ENCODE measurements at regions not wholly inside any gene's neighbourhood (a gene's known extent, or its start where the extent isn't known, plus 50 kb on each side); places are given as distances from the start of the nearest gene placed in this dataset.
"Not testable (repeated sequence)": the region's sequence is repeated elsewhere in the genome, so short reads cannot be mapped to it uniquely, and the experiment has no call there.

DNA sequence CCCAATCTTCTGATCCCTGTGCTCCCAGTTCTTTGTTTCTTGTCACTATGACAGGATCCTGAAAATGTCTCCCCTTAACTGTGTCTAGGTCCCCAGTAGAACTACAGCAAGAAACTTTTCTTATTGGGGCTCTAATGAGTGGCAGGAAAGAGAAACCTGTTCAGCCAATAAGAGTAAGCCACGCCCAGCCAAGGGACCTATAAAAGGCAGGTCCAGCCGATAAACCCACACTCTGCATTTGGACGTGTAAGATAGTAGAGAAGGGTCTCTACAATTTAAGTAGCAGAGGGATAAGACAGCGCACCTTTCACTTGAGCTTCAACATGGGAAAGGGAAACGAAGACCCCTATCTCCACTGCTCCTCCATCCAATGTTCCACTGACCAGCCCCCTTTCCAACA, 149.9 kb downstream of the LMLN start:
- no peaks in the 10 kb centered on the region for H3K36me3 ChIP-seq
- TF ChIP-seq, protein P1, sequence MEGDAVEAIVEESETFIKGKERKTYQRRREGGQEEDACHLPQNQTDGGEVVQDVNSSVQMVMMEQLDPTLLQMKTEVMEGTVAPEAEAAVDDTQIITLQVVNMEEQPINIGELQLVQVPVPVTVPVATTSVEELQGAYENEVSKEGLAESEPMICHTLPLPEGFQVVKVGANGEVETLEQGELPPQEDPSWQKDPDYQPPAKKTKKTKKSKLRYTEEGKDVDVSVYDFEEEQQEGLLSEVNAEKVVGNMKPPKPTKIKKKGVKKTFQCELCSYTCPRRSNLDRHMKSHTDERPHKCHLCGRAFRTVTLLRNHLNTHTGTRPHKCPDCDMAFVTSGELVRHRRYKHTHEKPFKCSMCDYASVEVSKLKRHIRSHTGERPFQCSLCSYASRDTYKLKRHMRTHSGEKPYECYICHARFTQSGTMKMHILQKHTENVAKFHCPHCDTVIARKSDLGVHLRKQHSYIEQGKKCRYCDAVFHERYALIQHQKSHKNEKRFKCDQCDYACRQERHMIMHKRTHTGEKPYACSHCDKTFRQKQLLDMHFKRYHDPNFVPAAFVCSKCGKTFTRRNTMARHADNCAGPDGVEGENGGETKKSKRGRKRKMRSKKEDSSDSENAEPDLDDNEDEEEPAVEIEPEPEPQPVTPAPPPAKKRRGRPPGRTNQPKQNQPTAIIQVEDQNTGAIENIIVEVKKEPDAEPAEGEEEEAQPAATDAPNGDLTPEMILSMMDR (IDR thresholded peaks at IDR 0.05): no peak
- H3K4me3 ChIP-seq: no peak overlapping the region
- ATAC-seq (no peak), FAIRE-seq (no peak), DNase-seq (no peak)
- intact Hi-C loops (cut with DNase I): no loop called here
- H3K4me1 ChIP-seq: no peaks in the 10 kb centered on the region
- peaks cover 0 to 38% (median 12%) of the 10 kb centered on the region in 4 donors for H3K27me3 ChIP-seq
- 67 to 77% methylated on average over 5 of the region's 5 CpGs for WGBS, 2 donors
- H3K27ac ChIP-seq: no peak overlapping the region
- H3K9me3 ChIP-seq: no peaks in the 10 kb centered on the region

DNA sequence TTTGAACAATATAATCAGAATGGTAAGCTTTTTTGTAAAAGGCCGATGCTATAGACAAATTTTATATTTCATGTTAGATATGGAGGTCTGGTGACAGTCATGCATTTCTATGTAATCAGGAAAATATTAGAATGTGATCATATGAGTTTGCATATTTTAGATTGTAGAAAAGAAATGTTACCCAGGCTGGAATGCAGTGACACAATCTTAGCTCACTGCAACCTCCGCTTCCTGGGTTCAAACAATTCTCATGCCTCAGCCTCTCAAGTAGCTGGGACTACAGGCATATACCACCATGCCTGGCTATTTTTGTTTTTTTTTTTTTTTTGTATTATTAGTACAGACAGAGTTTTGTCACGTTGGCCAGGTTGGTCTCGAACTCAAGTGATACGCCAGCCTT, 152.0 kb downstream of the LMLN start:
- no peaks in the 10 kb centered on the region for H3K4me1 ChIP-seq
- H3K4me3 ChIP-seq: no peak overlapping the region
- H3K36me3 ChIP-seq: no peaks in the 10 kb centered on the region
- no peak for DNase-seq
- no peak overlapping the region for H3K27ac ChIP-seq
- TF ChIP-seq, protein P1 (IDR thresholded peaks at IDR 0.05): no peak
- intact Hi-C loops (cut with DNase I): no loop called here
- H3K9me3 ChIP-seq: no peaks in the 10 kb centered on the region
- 87% methylated on average over 5 of the region's 5 CpGs for WGBS, 2 donors
- FAIRE-seq: no peak
- peaks cover 0 to 32% (median 12%) of the 10 kb centered on the region in 4 donors for H3K27me3 ChIP-seq
- ATAC-seq: no peak

DNA sequence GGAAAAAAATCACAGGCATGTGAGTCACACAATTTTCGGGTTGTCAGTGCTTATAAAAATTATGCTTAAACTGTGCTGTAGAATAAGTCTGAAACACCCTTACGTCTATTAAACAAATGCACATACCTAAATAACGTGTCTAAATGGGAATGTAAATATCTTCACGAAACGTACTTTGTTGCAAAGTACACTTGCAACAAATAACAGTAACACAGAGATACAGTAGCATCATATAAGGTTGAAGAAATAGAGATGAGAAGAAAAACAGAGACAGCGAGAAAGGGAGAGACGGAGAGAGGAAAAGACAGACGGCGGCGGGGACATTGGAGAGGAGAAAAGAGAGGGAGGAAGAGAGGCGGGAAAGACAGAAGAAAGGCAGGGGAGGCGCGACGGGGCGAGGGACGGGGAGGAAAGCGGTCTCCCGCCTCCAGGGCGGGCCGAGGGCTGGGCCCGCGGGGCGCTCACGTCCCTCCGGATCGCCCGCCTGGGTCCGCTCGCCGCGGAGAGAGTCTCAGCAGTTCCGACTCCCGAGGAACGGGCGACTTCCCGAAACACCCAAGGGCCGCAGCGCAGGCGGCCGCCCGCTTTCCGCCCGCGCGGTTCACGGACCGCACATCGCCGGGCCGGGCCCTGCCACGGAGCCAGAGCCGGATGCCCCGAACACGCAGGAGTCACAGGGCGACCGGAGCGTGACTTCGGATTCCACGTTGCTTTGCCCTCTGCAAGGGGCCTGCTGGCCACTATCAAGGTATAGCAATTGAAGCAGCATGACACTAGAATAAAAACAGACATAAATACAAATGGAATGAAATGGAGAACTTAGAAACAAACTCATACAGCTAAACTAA, 153.4 kb downstream of the LMLN start:
- no peaks in the 10 kb centered on the region for H3K4me1 ChIP-seq
- H3K4me3 ChIP-seq: no peak overlapping the region
- 21 to 25% methylated on average over 52 to 59 of the region's 59 CpGs for WGBS, 2 donors
- H3K27me3 ChIP-seq: peaks cover 0 to 31% (median 12%) of the 10 kb centered on the region in 4 donors
- intact Hi-C loops (cut with DNase I): no loop called here
- no peaks in the 10 kb centered on the region for H3K36me3 ChIP-seq
- TF ChIP-seq, protein P1 (IDR thresholded peaks at IDR 0.05): no peak
- no peak overlapping the region for H3K27ac ChIP-seq
- DNase-seq: peak in 1 of 6 donors; percentile 29
- no peak for FAIRE-seq
- no peaks in the 10 kb centered on the region for H3K9me3 ChIP-seq
- peak in 2 of 4 donors; percentile 30 to 44 for ATAC-seq

DNA sequence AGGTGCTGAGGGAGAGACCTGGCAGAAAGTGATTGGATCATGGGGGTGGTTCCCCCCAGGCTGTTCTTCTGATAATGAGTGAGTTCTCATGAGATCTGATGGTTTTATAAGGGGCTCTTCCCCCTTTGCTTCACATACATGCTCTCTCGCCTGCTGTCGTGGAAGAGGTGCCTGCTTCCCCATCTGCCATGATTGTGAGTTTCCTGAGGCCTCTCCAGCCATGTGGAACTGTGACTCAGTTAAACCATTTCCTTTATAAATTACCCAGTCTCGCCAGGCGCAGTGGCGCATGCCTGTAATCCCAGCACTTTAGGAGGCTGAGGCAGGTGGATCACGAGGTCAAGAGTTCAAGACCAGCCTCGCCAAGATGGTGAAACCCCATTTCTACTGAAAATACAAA, 154.5 kb downstream of the LMLN start:
- FAIRE-seq; H3K4me3 ChIP-seq; DNase-seq; H3K4me1 ChIP-seq; H3K27ac ChIP-seq; intact Hi-C loops (cut with DNase I); ATAC-seq; H3K36me3 ChIP-seq; H3K9me3 ChIP-seq: not testable (repeated sequence)
- H3K27me3 ChIP-seq: peaks cover 0 to 27% (median 12%) of the 10 kb centered on the region in 4 donors
- 89 to 94% methylated on average over 7 of the region's 7 CpGs for WGBS, 2 donors

DNA sequence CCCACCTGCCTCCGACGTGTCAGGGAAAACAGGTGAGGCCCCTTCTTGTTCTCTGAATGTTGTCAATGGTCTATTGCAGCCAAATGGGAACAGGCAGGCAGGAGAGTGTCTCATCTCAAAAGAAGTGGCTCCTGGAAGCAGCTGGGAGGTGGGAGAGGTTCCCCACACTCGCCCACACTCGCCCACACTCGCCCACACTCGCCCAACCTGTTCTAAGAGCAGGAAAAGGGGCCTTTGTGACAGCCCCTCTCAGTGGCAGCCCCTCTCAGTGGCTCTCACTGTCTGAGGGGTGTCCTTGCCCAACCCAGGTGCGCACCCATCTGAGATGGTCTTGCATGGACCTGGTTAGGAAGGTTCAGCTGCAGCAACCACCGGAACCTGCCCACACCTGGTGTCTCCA, 162.2 kb downstream of the LMLN start:
- H3K4me3 ChIP-seq; H3K9me3 ChIP-seq; FAIRE-seq; H3K36me3 ChIP-seq; H3K4me1 ChIP-seq; DNase-seq; H3K27me3 ChIP-seq; intact Hi-C loops (cut with DNase I); H3K27ac ChIP-seq; ATAC-seq: not testable (repeated sequence)
- WGBS, 2 donors: 73 to 77% methylated on average over 8 of the region's 8 CpGs

DNA sequence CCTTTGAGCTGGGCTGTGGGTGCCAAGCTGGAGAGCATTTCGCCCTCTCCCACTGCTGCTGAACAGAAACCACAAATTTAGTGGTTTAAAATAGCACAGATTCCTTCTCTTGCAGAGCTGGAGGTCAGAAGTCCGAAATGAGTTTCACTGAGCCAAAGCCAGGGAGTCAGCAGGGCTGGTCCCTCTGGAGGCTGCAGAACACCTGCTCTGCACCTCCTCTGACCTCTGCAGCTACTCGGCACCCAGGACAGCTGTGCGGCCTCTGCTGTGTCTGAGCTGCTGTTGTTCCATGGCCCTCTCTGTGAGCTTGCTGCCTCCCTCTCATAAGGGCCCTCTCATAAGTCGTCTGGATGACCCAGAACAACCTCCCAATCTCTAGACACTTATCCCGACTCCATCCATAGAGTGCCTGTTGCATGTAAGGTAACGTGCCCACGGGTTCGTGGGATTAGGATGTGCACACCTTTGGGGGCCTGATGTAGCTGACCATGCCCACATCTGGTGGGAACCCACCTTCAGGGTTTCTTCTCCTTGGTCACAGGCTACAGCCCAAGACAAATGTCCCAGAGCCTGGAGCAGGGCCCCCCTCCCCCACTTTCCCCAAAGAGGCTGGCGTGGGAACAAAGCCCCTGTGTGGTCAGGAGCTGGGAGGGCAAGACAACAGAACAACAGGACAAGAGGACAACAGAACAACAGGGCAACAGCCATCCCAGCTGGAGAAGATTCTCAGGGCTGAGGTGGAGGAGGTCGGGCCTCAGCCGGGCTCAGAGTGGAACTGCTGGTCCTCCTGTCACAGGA, 177.2 kb downstream of the LMLN start:
- DNase-seq; H3K27me3 ChIP-seq; H3K36me3 ChIP-seq; H3K4me3 ChIP-seq; H3K27ac ChIP-seq; H3K4me1 ChIP-seq; ATAC-seq; H3K9me3 ChIP-seq; FAIRE-seq; intact Hi-C loops (cut with DNase I): not testable (repeated sequence)
- 63 to 72% methylated on average over 5 to 9 of the region's 12 CpGs for WGBS, 2 donors

DNA sequence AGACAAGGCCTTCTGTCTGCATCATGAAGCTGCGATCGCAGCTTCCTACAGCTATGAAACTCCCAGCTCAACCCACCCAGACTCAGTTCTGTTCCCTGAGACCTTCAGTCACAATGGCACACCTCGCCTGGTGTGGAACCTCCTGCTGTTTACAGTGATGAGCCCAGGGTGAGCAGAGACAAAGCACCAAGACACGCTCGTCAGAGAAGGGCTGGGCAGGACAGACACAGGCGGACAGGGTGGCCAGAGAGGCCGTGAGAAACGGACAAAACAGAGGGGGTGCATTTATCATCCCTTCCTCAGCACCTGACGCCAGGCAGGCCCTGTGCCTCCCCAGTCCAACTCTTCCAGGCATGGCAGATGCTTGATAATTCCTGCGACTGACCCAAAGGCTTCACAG, 178.2 kb downstream of the LMLN start:
- H3K27me3 ChIP-seq; H3K4me1 ChIP-seq; H3K36me3 ChIP-seq; ATAC-seq; H3K27ac ChIP-seq; H3K4me3 ChIP-seq; intact Hi-C loops (cut with DNase I); H3K9me3 ChIP-seq; FAIRE-seq; DNase-seq: not testable (repeated sequence)
- WGBS, 2 donors: 82 to 91% methylated on average over 6 to 8 of the region's 10 CpGs

DNA sequence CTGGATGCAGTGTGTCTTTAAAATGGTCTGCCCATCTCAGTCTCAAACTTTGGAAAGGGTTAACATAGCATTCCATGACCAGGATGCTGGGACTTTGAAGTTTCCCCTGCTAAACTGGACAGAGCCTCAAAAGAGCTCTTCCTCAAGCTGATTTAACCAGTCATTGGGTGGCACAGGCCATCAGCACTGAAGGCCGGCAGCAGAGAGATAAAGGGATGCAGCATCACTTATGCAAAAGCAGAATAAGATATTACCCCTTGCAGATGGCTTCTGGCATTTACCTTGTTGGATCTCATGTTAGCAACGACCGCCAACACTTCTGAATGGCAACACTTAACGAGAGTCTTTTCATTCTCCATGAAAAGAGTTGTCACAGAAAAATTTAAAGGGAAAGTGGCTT, 179.0 kb downstream of the LMLN start:
- FAIRE-seq; H3K27me3 ChIP-seq; ATAC-seq; H3K36me3 ChIP-seq; H3K27ac ChIP-seq; H3K4me1 ChIP-seq; DNase-seq; H3K4me3 ChIP-seq; H3K9me3 ChIP-seq; intact Hi-C loops (cut with DNase I): not testable (repeated sequence)
- WGBS, 2 donors: 37 to 45% methylated on average over 4 of the region's 4 CpGs

DNA sequence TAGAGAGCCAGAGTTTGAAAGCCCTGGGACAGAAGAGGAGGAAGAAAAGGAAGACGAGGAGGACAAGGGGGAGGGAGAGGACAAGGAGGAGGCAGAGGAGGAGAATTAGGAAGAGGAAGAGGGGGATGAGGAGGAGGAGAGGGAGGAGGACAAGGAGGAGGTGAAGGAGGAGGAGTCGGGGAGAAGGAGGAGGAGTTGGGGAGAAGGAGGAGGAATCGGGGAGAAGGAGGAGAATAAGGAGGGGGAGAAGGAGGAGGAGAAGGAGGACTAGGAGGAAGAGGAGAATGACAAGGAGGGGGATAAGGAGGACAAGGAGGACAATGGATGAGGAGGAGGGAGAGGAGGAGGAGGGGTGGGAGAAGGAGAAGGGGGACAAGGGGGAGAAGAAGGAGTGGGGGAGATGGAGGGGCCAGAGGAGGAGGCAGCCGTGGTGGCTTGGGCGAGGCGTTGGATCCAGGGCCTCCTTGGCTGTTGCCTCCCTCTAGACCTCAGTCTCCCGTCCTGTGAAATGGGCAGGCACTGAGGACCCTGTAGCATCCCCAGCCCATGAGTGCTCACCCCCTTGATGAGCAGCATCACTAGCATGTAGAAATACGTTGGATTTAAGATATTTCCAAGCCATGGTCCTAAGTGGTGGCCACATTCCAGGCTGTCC, 179.6 kb downstream of the LMLN start:
- H3K4me1 ChIP-seq; intact Hi-C loops (cut with DNase I); FAIRE-seq; H3K36me3 ChIP-seq; DNase-seq; H3K27me3 ChIP-seq; ATAC-seq; H3K4me3 ChIP-seq; H3K27ac ChIP-seq; H3K9me3 ChIP-seq: not testable (repeated sequence)
- 73 to 74% methylated on average over 8 of the region's 8 CpGs for WGBS, 2 donors
